Neuronal stem cell (in vitro differentiated cells): ENCODE measurements at regions not wholly inside any gene's neighbourhood (a gene's known extent, or its start where the extent isn't known, plus 50 kb on each side); places are given as distances from the start of the nearest gene placed in this dataset.

Experiments
- DNase-seq: peaks from one replicate; pipeline ENCODE4 v3.0.0-alpha.2; 2013; ENCODE audit warnings: low spot score
- H2AFZ ChIP-seq: one replicate; pipeline ENCODE4 v1.6.1; 2013; ENCODE audit warnings: mild to moderate bottlenecking, low read length, inconsistent platforms
- H2AK5ac ChIP-seq: 2 replicates; pipeline ENCODE4 v1.6.1; 2013; ENCODE audit warnings: low read depth, mild to moderate bottlenecking, inconsistent platforms, low read length, moderate library complexity, mixed read lengths
- H2BK120ac ChIP-seq: 2 replicates; pipeline ENCODE4 v1.6.1; 2013; ENCODE audit warnings: low read depth, mild to moderate bottlenecking, inconsistent platforms, low read length, moderate library complexity, mixed read lengths
- H2BK12ac ChIP-seq: one replicate; pipeline ENCODE4 v1.6.1; 2013; ENCODE audit warnings: low read length, inconsistent platforms
- H2BK15ac ChIP-seq: 2 replicates; pipeline ENCODE4 v1.6.1; 2013; ENCODE audit warnings: mild to moderate bottlenecking, low read length, inconsistent platforms, mixed read lengths
- H2BK5ac ChIP-seq: one replicate; pipeline ENCODE4 v1.6.1; 2013; ENCODE audit warnings: inconsistent platforms, mild to moderate bottlenecking, low read length, moderate library complexity
- H3K14ac ChIP-seq: one replicate; pipeline ENCODE4 v1.6.1; 2013; ENCODE audit warnings: low read length, inconsistent platforms
- H3K18ac ChIP-seq: 2 replicates; pipeline ENCODE4 v1.6.1; 2013; ENCODE audit warnings: low read length, inconsistent platforms
- H3K23ac ChIP-seq: 2 replicates; pipeline ENCODE4 v1.6.1; 2013; ENCODE audit warnings: low read depth, mild to moderate bottlenecking, mixed read lengths, low read length, inconsistent platforms; ENCODE audit not compliant: poor library complexity
- H3K27ac ChIP-seq: replicated peaks from 3 replicates; pipeline ENCODE4 v1.5.1; 2013; ENCODE audit warnings: low read length, inconsistent platforms
- H3K27me3 ChIP-seq, 3 experiments: 2 replicates each; pipeline ENCODE4 v1.6.1; 2013; ENCODE audit warnings: low read length in 3 of 3, mild to moderate bottlenecking in 2 of 3, inconsistent platforms in 1 of 3, low read depth in 1 of 3, mixed read lengths in 1 of 3, moderate library complexity in 1 of 3; ENCODE audit not compliant: control insufficient read depth in 3 of 3, insufficient read depth in 3 of 3
- H3K36me3 ChIP-seq, 2 donors: replicated peaks in 1 of 2; 2 replicates each; pipeline ENCODE4 v1.6.1; 2013; ENCODE audit warnings: low read length in 2 of 2; ENCODE audit not compliant: control insufficient read depth in 2 of 2, insufficient read depth in 2 of 2
- H3K4ac ChIP-seq: 2 replicates; pipeline ENCODE4 v1.6.1; 2013; ENCODE audit warnings: inconsistent platforms, mild to moderate bottlenecking, low read length, moderate library complexity
- H3K4me1 ChIP-seq, 2 donors: 1 replicate in 1 of 2; 2 replicates in 1 of 2; pipeline ENCODE4 v1.6.1; 2013; ENCODE audit warnings: low read length in 2 of 2, low read depth in 1 of 2; ENCODE audit not compliant: control insufficient read depth in 2 of 2, insufficient read depth in 1 of 2
- H3K4me2 ChIP-seq: one replicate; pipeline ENCODE4 v1.6.1; 2013; ENCODE audit warnings: mild to moderate bottlenecking, low read length, inconsistent platforms; ENCODE audit not compliant: insufficient read depth, poor library complexity, severe bottlenecking
- H3K4me3 ChIP-seq, 2 donors: 2 replicates each; pipeline ENCODE4 v1.5.1; 2013; ENCODE audit warnings: low read length in 2 of 2, mild to moderate bottlenecking in 2 of 2, inconsistent platforms in 1 of 2, moderate library complexity in 1 of 2
- H3K79me1 ChIP-seq: one replicate; pipeline ENCODE4 v1.6.1; 2013; ENCODE audit warnings: low read depth, mild to moderate bottlenecking, inconsistent platforms, low read length, moderate library complexity
- H3K9ac ChIP-seq: one replicate; pipeline ENCODE4 v1.6.1; 2013; ENCODE audit warnings: mild to moderate bottlenecking, low read depth, low read length, inconsistent platforms; ENCODE audit not compliant: poor library complexity
- H3K9me3 ChIP-seq, 2 donors: replicated peaks in 1 of 2; 2 replicates each; pipeline versions ENCODE3 to v1.6.1; 2013; ENCODE audit warnings: low read length in 2 of 2, mild to moderate bottlenecking in 2 of 2, inconsistent platforms in 1 of 2, low read depth in 1 of 2, mixed read lengths in 1 of 2, moderate library complexity in 1 of 2; ENCODE audit not compliant: control insufficient read depth in 2 of 2, insufficient read depth in 1 of 2
- H4K8ac ChIP-seq: one replicate; pipeline ENCODE4 v1.6.1; 2013; ENCODE audit warnings: low read depth, mild to moderate bottlenecking, inconsistent platforms, low read length, moderate library complexity
- H4K91ac ChIP-seq: one replicate; pipeline ENCODE4 v1.6.1; 2013; ENCODE audit warnings: low read length, low read depth, mild to moderate bottlenecking, inconsistent platforms; ENCODE audit not compliant: poor library complexity
- WGBS, 2 donors: extraction: QIAGEN DNeasy Blood & Tissue Kit; methylation state at CpG; one replicate each; pipeline ENCODE4 v1.1.7; 2013; ENCODE audit warnings: missing lambda C conversion rate in 2 of 2, mixed read lengths in 1 of 2; ENCODE audit not compliant: insufficient read length in 2 of 2, insufficient replicate concordance in 1 of 2; ENCODE audit errors: extremely low coverage in 2 of 2; 5-methylcytosine and 5-hydroxymethylcytosine counted together

- Histone ChIP-seq H3K9ac (no peak overlapping the region), H3K4ac (no peak overlapping the region), H4K8ac (no peak overlapping the region), H3K36me3 (no peaks in the 10 kb centered on the region), H2BK120ac (no peak overlapping the region), H4K91ac (no peak overlapping the region), H3K23ac (no peak overlapping the region), H2BK5ac (no peak overlapping the region), H3K9me3 (no peaks in the 10 kb centered on the region), H3K4me2 (no peak overlapping the region), H2AK5ac (peak overlapping the region; percentile 57), H3K79me1 (no peaks in the 10 kb centered on the region), H2BK12ac (no peak overlapping the region), H3K27me3 (no peaks in the 10 kb centered on the region), H3K4me3 (no peak overlapping the region), H2BK15ac (no peak overlapping the region), H3K27ac (no peak overlapping the region), H3K4me1 (peaks cover 5 to 27% of the 10 kb centered on the region in 2 donors), H3K14ac (no peak overlapping the region), H2AFZ (peak overlapping the region; percentile 64), H3K18ac (peak overlapping the region; percentile 73)
- WGBS, 2 donors = no CpG with 5 or more reads among the region's 12 CpGs
- no peak for DNase-seq
These were observed 214.1 kb upstream of the IER5L start for GRCh38 chr9:129392093-129392541.

- H2BK120ac ChIP-seq = no peak overlapping the region
- no peak overlapping the region for H3K4ac ChIP-seq
- no peak for DNase-seq
- no peak overlapping the region for H3K14ac ChIP-seq
- no peaks in the 10 kb centered on the region for H3K79me1 ChIP-seq
- peak overlapping the region; percentile 13 for H3K18ac ChIP-seq
- no peak overlapping the region for H2BK5ac ChIP-seq
- no peak overlapping the region for H4K8ac ChIP-seq
- H2AK5ac ChIP-seq = peak overlapping the region; percentile 40
- no CpG with 5 or more reads among the region's 12 CpGs for WGBS, 2 donors
- no peak overlapping the region for H3K4me2 ChIP-seq
- no peak overlapping the region for H3K4me3 ChIP-seq
- H3K9ac ChIP-seq = no peak overlapping the region
- H3K4me1 ChIP-seq = peaks cover 5 to 27% of the 10 kb centered on the region in 2 donors
- H2AFZ ChIP-seq = peak overlapping the region; percentile 64
- H3K9me3 ChIP-seq = no peaks in the 10 kb centered on the region
- H2BK12ac ChIP-seq = no peak overlapping the region
- H3K36me3 ChIP-seq = no peaks in the 10 kb centered on the region
- H3K23ac ChIP-seq = no peak overlapping the region
- no peak overlapping the region for H2BK15ac ChIP-seq
- no peaks in the 10 kb centered on the region for H3K27me3 ChIP-seq
- H4K91ac ChIP-seq = no peak overlapping the region
- no peak overlapping the region for H3K27ac ChIP-seq
These were observed 213.2 kb upstream of the IER5L start for GRCh38 chr9:129391221-129391661.

DNA sequence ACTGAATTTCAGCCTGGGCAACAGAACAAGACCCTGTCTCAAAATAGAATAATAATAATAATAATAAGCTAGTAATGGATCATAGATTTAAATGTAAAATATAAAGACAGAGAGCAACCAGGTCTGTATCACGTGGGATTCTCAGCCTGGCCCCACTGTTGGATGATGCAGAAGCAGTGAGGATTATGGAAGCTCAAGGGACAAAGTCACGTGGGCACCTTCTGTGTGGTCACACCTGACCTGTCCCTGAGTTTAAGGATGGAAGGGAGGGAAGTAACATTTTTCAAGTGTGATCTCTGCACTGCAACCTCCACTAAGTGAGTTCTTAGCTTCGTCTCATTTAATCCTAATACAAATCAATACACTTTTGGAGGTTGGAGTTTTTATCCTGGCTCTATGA lies 212.5 kb upstream of the IER5L start:
- H3K4me1 ChIP-seq = peaks cover 5 to 27% of the 10 kb centered on the region in 2 donors
- H3K4me2 ChIP-seq = no peak overlapping the region
- no CpG with 5 or more reads among the region's 3 CpGs for WGBS, 2 donors
- no peak overlapping the region for H3K9ac ChIP-seq
- H4K91ac ChIP-seq = no peak overlapping the region
- H2BK5ac ChIP-seq = no peak overlapping the region
- H3K4ac ChIP-seq = no peak overlapping the region
- H2BK12ac ChIP-seq = no peak overlapping the region
- no peaks in the 10 kb centered on the region for H3K9me3 ChIP-seq
- H3K79me1 ChIP-seq = no peaks in the 10 kb centered on the region
- DNase-seq = no peak
- H3K23ac ChIP-seq = no peak overlapping the region
- no peak overlapping the region for H3K27ac ChIP-seq
- no peak overlapping the region for H2AFZ ChIP-seq
- no peak overlapping the region for H2BK15ac ChIP-seq
- H4K8ac ChIP-seq = no peak overlapping the region
- no peak overlapping the region for H2BK120ac ChIP-seq
- H3K18ac ChIP-seq = no peak overlapping the region
- H3K36me3 ChIP-seq = no peaks in the 10 kb centered on the region
- no peak overlapping the region for H3K4me3 ChIP-seq
- H3K27me3 ChIP-seq = no peaks in the 10 kb centered on the region
- no peak overlapping the region for H3K14ac ChIP-seq
- no peak overlapping the region for H2AK5ac ChIP-seq

DNA sequence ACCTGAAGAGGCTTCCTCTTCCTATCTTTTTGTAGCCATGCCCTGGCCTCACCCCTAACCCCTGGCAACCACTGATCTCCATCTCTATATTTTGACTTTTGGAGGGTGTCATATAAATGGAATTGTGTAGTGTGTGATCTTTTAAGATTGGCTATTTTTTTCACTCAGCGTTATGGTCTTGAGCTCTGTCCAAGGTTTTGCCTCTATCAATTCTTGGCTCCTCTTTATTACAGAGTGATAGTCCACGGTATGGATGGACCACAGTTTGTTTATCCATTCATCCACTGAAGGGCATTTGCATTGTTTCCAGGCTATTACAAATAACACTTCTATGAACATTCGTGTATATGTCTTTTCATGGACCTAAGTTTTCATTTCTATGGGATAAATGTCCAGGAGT lies 209.8 kb upstream of the IER5L start:
- no CpG with 5 or more reads among the region's 3 CpGs for WGBS, 2 donors

More for the DNA sequence above, 209.8 kb upstream of the IER5L start:
- Histone ChIP-seq H2BK15ac (no peak overlapping the region), H2AK5ac (no peak overlapping the region), H2BK5ac (no peak overlapping the region), H3K4me3 (no peak overlapping the region), H3K23ac (no peak overlapping the region), H2BK120ac (no peak overlapping the region), H3K27me3 (peaks cover 0 to 6% (median under 1%) of the 10 kb centered on the region in 3 experiments), H2AFZ (no peak overlapping the region), H3K4me2 (no peak overlapping the region), H3K36me3 (no peaks in the 10 kb centered on the region), H3K27ac (no peak overlapping the region), H3K4me1 (peaks cover 6 to 13% of the 10 kb centered on the region in 2 donors), H3K9me3 (no peaks in the 10 kb centered on the region), H3K9ac (no peak overlapping the region), H2BK12ac (no peak overlapping the region), H3K14ac (no peak overlapping the region), H4K91ac (no peak overlapping the region), H3K79me1 (no peaks in the 10 kb centered on the region), H3K18ac (no peak overlapping the region), H4K8ac (no peak overlapping the region), H3K4ac (no peak overlapping the region)
- no peak for DNase-seq
